Fibroblast of mammary gland (primary cell): ENCODE measurements at regions not wholly inside any gene's neighbourhood (a gene's known extent, or its start where the extent isn't known, plus 50 kb on each side); places are given as distances from the start of the nearest gene placed in this dataset.

ENCODE experiments used
- DNase-seq: peaks from one replicate; pipeline ENCODE4 v3.0.0-alpha.2; 2010; ENCODE audit warnings: low read depth
- H3K4me3 ChIP-seq: 2 replicates; pipeline ENCODE4 v1.5.1; 2011; ENCODE audit warnings: low read depth, mild to moderate bottlenecking, low read length, moderate library complexity; ENCODE audit not compliant: control insufficient read depth
- CTCF ChIP-seq: conservative IDR thresholded peaks from 2 replicates; pipeline ENCODE4 v1.5.1; 2011; ENCODE audit warnings: low read depth, low read length, inconsistent platforms; ENCODE audit not compliant: control insufficient read depth, insufficient read depth

- no peak for DNase-seq
- TF ChIP-seq CTCF = no peak
- no peak overlapping the region for H3K4me3 ChIP-seq
These were observed 267.9 kb upstream of the SP8 start for GRCh38 chr7:21054427-21055112.

GRCh38 chr7:21059069-21059468 lies 272.4 kb upstream of the SP8 start:
- no peak for TF ChIP-seq CTCF
- H3K4me3 ChIP-seq = no peak overlapping the region
- DNase-seq = no peak

- no peak for TF ChIP-seq CTCF
- no peak overlapping the region for H3K4me3 ChIP-seq
- DNase-seq = no peak
These were observed 276.4 kb upstream of the SP8 start for GRCh38 chr7:21063106-21063505.

- no peak for TF ChIP-seq CTCF
- DNase-seq = no peak
- no peak overlapping the region for H3K4me3 ChIP-seq
These were observed 278.3 kb upstream of the SP8 start for GRCh38 chr7:21064698-21065648.

GRCh38 chr7:21066221-21066620 lies 279.5 kb upstream of the SP8 start:
- no peak overlapping the region for H3K4me3 ChIP-seq
- DNase-seq = no peak
- TF ChIP-seq CTCF = no peak

- DNase-seq = no peak
- H3K4me3 ChIP-seq = no peak overlapping the region
- TF ChIP-seq CTCF = no peak
These were observed 280.5 kb upstream of the SP8 start for GRCh38 chr7:21067216-21067615.
